ENCODE measurements at regions not wholly inside any gene's neighbourhood (a gene's known extent, or its start where the extent isn't known, plus 50 kb on each side); places are given as distances from the start of the nearest gene placed in this dataset.

DNA sequence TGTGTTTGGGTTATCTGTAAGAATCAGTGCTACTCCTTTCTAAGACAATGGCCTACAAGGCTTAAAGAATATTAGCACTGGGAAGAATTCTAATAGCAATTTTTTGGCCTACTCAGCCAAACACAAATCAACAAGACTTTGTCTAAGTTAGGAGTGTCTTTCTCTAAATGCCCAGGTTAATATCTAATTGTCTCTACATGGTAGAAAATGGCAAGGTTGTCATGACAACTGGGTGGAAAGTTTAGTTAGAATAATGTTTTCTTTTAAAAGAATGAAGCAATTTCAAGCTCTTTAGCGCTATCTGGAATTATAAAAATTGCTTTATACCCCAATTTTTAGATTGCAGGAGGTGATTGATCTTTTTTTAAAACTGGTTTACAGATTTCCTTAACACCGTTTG is 396.8 kb downstream of the TUSC7 start:
- TF ChIP-seq POLR2AphosphoS5 (IDR thresholded peaks at IDR 0.05; ENCODE audit: low read depth, low read length) (no peak), REST (IDR thresholded peaks at IDR 0.05; ENCODE audit: insufficient read depth in 1 of 2, low read depth in 2 of 2, low read length in 2 of 2) (no peak)

Data from PFSK-1 (cell line).